Dedifferentiated amniotic fluid mesenchymal stem cell (primary cell): ENCODE measurements at regions not wholly inside any gene's neighbourhood (a gene's known extent, or its start where the extent isn't known, plus 50 kb on each side); places are given as distances from the start of the nearest gene placed in this dataset.

Experiments used
- DNase-seq: peaks from one replicate; pipeline ENCODE4 v3.0.0-alpha.2; 2016; ENCODE audit errors: extremely low spot score

DNA sequence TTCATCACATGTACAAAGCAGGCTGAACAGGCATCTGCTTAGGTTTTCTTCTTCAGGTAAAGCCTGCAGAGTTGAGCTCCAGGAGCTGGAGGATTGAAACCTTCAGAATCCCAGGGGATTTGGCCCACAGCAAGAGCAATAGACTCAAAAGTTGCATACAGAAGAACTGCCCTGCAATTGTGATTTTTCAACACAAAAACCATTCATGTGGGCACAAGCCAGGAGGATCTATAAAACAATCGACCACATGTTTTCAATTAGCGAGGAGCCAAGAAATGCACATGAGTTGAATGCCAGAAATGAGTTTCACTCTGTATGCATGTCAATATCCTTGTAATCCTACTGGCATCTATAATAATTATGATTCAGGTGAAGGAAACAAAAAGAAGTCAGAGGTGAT, 576.4 kb downstream of the HDGFL1 start:
- DNase-seq, result peak; percentile 44

DNA sequence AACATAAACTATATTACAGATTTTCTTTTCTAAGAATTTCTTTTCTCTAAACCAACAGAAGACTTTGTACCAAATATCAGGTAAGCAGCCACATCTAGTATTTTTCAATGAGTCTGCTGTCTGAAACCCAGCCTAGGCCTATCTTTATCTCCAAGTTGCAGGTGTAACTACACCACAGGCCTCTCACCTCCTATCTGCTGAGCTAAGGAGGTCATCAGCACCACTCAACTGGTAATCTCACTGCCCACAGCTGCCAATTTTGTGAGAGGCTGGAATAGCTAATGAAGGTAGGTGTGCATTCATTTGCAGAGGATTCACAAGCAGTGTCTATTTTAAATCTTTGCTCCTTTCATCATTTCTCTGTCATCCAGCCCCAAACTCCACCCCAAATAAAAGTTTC, 584.8 kb downstream of the HDGFL1 start:
- no peak for DNase-seq

DNA sequence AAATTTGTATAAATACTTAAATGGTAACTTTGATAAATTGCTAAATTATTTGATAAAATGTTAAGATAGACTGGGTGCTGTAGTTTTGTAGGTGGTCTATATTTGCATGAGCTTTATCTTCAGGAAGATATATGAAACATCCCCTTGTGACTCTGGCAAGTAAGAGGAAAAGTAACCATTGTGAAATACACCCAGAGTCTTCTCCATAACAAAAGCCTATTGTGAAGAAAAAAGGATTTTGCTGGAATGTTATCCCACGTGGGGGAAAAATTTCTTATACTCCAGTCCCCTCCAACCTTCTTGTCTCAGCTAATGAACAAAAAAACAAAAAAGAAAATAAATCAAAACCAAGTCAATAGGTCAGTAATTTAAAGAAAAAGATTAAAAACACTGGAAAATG, 600.7 kb downstream of the HDGFL1 start:
- DNase-seq, result no peak

DNA sequence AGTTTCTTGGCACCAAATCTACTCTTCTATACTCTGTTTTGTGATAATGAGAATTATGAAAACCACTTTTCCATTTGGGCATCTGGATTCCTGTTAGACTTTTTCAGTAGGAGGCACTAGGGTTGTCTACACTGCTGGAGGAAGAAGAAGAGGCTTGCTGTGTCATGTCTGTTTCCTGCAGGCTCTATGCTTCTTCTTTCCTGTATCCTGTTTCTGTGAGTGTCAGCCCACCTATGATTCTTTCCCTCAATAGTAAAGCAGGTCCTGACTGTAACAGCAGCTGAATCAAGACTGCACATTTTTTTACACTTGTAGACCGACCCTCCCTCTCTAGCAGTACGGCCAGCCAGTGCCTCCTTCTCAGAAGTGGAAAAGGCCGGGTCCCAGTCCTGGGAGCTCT, 603.9 kb downstream of the HDGFL1 start:
- no peak for DNase-seq

DNA sequence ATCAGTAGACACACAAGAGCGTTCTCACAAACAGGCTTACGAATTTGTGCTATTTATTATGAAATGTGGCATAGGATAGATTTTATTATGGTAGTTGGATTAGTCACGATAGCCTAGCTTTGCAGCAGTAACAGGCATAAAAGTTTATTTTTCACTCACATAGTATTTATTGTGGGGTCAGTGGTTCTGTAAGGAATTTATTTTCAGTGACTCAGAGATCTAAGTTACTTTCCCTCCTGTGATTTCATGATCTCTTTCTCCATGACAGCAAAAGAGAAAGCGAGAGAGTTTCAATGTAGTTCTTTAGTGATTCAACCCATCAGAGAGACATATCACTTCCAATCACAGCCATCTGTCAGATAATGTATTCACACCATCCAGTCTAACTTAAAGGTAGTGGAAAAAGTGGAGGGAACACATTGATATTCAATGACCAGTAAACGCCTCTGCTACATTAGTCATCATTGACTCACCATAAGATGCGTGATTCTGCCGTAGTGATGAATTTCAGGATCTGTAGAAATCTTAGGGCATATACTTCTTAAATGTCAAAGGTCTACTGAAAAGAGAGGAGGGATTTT, 605.5 kb downstream of the HDGFL1 start:
- peak; percentile 88 for DNase-seq

DNA sequence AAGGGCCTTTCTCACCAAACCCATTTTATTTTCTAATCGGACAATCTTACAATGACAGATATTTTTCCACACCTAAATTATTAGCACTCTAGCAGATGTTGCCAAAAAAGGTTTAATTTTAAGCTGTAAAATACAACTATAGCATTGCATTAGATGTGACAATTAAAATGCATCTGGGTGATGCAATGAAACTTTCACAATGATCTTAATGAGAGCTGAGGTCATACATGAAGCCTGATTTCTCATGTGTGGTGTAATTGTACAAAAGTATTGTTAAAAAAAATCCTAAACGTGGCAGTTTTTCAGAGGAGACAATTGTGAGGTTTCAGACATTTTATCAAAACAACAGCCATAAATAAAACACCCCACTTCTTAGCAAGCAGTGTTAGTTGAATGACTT, 606.0 kb downstream of the HDGFL1 start:
- DNase-seq, result no peak

DNA sequence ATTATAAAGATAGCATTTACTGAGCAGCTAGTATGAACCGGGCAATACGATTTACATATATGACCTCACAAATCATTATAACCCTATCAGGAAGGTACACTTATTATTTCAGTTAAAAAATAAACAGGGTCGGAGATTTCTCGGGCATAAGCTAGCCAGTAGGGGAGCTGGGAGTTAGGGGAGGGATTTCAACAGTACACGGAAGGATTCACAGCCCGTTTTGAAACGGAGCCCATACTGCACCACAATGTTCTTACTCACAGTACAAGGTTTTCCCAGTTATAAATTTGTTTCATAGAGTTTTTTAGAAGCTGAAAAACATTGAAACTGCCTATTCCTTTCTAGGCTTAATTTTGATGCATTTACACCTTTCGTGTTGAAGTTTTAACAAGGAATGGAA, 607.1 kb downstream of the HDGFL1 start:
- no peak for DNase-seq

DNA sequence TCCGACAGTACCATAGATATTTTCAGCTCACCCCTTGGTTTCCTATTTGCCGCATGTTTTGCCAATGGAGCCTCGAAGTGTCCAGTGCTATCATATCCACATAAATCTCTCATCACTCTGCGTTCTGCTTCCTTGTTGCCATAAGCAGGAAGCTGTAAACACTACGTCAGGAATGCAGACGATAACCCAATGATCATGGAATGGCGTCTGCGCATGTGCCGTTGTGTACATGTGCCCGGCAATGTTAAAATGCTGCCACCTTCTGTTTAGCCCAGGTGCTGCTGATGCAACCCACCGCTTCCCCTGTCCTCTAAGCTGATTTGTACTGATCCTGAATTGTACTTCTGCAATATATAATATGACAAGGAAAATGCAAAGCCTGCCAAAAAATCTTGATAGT, 607.5 kb downstream of the HDGFL1 start:
- DNase-seq, result no peak

DNA sequence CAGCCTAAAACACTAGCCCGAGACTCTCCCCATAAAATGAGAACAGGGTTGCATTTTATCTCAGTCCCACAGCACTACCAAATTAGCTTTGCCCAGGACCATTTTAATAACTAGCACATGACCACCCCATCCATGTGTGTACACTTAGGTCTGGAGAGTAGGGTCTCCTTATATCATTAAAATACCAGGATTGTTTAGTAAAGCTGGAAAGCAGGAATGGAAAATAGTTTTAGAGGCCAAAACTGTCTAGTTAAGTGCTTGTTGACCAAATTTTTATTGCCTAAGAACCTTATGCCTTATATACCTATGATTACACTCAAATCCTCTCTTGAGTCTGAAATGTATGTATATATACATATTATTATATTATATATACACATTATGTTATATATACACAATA, 608.4 kb downstream of the HDGFL1 start:
- DNase-seq, result no peak

DNA sequence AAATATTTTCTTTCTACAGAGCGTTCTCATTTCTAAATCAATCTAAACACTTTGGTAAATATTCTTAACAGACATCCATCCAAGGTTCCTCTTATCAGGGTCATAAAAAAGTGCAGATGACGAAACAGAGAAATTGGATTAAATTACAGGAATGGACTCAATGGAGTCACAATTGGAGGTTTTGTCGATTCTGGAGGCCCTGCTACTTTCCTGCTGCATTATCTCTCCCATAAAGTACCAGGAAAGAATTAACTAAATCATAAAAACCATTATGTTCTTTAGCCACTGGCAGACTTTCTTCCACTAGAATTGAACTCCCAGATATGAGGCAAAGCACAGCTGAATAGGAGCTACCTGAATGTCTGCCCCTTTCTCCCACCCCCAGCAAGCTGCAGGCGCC, 610.6 kb downstream of the HDGFL1 start:
- no peak for DNase-seq

DNA sequence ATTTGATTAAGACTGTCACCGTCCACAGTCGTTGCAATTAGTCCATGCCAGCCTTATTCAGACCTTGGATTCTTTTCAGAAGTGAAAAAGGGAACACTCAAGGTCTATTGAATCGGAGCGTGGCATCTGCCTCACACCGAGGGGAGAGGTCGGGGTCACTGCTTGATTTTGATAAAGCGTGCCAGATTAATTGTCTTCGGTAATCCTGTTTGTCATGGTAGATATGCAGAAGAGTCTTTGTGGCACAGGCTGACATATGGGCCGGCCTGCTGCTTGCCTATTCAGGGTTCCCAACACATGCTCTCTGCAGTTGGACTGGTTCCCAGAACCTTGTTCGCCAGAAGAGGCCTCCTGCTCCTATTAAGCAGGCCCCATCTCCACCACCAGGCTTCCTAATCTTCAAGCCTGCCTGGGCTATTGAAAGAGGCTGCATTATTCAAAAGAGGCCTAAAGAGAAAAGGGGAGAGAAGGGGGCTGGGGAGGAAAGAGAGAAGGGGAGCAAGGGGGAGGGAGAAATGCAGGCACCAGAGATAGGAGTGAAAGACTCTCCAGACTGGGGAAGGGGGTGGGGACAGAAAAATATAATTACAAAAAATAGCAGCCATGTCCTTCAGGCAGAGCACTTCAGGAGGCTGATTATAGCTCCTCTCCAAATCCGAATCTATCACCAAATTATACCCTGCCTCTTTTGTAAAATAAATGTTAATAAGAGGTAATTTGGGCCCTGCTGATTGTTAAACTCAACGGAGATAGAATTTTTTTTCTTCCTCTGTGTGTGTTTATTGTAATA, 611.3 kb downstream of the HDGFL1 start:
- no peak for DNase-seq

DNA sequence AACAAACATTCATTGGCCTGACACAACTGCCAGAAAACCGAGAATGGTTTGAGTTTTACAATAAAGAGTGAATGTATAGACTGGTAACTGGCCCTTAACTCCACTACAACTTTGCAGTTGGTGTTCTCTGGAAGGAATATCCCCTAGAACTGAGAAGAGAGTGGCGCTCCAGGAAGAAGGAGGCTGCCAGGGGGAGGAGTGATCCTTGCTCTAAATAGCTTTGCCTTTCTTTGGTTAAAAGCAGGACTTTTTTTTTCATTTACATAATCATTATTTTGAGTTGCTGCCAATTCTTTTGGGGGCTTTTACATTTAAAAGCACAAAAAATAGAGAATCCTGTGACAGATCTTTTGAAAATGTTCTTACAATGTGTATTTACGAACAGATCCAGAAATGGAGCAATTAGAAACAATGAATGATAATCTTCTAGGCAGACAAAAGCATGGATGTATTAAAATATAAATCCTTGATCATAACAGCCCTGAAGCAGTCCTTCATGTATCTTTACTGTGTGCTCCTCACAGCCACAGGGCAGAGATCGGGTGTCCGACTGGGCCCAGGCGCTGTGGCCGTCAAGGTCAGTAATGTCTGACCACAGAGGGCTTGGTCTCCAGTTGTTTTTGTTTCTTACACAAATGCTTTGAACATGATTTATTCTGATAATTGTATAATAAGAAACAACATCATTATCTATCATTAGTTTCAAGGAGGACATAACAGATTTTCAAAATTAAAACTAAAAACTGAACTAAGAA, 612.2 kb downstream of the HDGFL1 start:
- DNase-seq, result no peak

DNA sequence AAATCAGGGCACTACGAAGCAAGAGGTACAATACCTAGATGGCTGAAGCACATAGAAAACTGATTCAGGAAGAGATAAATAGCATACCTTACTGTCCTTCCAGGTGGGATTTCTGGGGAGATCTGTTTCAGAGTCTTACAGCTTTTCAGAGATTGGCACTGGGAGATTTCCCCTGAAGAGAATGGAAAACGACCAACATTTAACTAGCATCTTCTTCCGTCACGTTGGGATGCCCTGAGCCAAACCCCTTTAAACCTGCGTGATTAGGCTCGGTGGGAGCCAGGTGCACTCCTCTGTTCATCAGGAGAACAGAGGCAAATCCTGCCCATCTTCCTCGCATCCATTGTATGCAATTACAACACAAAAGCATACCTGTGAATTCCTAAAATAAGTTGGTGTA, 614.5 kb downstream of the HDGFL1 start:
- DNase-seq, result no peak

DNA sequence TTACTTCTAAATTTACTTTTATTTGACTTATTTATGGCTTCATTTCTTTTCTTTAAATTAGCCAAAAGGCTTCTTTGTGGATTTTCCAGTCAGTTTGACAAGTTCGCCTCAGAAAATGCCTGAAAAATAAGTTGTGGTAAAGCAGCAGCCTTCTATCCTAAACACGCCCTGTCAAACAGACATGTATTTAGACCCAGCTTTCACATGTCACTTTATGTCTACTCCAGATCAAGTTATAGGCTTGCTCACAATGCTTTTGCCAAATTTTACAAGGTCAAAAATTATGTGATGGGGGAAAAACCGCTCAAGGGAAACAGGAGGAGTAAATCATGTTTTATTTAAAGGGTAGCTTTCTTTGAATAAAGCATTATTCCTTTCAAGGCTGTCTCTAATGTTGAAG, 615.0 kb downstream of the HDGFL1 start:
- no peak for DNase-seq

DNA sequence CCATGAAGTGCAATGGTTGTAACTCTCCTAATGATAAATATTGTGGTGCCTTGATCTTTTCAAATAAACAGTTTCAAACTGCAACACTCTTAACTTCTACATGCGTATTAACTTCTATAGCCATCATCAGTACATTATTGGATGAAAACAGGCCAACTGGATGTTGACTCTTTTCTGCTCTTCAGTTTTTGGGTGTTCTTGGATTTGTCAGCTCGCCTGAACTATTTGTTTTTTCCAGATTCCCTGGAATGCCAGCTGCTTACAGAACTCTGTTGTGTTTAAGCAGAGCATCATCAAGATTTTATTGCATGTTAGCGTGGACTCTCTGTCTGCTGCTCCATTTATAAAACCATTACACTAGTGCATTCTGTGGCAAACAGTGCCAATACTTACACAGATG, 626.1 kb downstream of the HDGFL1 start:
- DNase-seq, result no peak

DNA sequence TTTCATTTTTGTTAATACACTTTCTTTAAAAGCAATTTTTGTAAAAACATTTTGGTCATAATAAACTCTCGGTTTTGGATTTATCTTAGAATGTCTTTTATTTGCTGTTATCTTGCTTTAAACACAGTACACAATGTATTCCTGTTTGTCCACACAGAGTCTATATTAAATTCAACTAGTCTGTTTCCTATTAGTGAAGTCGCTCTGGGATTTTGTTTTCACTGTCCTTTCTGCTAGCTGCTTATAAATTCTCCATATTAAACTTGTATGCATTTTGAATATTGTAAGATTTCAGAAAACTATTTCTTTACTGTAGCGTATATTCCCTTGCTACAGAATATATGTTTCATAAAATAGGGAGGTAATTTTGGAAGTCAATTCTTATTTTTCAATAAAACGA, 630.2 kb downstream of the HDGFL1 start:
- DNase-seq, result no peak

DNA sequence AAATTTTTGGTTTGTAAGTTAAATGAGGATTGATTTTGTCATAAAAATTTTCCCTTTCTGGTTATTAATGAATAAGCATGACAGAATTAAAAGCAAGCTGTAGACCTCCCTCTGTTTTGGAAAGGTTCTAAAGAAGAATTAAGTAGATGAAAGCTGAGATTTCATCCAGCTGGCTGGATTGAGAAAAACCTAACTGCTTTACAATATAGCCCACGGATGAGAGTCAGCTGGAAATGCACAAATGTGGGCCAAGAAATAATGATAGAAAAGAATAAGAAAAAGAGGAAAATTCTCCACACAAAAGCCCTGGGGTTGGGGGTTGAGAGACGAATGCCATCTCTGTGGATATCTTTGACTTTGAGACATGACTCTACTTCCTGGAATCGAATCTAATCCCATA, 631.6 kb downstream of the HDGFL1 start:
- no peak for DNase-seq

DNA sequence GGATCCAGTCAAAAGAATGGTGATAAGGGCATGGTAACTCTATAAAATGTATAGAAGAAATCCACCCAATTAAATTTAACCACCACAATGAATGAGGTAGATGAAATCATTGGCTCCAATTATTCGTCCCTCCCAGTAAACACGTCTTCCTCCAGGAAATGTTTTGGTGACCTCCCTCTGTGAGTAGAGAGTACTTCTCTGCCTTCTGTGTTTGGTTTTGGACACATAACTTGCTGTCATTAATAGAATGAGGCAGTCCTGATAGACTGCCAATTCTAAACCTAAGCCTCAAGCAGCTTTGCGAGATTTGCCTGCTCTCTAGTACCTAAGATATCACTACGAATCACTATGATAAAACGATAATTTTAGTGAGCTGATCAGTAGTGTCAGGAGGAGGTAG, 632.8 kb downstream of the HDGFL1 start:
- no peak for DNase-seq

DNA sequence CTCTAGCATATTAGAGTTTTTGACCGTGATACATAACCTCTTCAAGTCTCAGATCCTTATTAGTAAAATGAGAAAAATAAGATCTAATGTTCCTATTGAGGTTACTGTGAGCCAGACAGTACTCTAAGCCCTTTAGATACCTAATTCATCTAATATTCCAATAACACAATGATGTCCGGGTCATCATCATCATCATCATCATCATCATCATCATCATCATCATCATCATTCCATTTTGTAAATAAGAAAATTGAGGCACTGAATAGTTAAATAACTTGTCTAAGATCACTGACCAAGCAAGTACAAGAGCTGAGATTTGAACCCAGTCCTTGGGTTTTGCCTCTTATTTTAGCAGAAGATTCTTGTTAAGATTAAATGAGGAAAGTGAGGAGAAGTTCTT, 643.0 kb downstream of the HDGFL1 start:
- DNase-seq, result no peak

DNA sequence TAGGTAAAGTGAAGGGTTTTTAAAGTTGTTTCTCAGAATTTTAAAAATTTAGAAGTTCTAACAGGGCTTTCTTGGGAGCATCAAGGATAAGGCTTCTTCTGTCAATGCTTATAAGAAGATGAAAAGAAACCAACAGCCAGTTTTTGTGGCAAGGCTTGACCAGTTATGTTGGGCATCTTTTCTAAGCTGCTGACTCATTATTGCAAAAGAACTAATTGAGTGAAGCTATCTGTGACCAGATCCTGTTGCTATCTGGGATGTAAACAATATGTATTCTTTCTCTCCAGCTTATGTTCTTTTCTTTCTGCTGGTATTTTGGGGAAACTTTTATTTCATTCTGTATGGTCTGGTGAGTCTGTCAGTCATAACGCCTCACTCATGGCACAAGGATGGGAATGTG, 643.8 kb downstream of the HDGFL1 start:
- peak; percentile 84 for DNase-seq

DNA sequence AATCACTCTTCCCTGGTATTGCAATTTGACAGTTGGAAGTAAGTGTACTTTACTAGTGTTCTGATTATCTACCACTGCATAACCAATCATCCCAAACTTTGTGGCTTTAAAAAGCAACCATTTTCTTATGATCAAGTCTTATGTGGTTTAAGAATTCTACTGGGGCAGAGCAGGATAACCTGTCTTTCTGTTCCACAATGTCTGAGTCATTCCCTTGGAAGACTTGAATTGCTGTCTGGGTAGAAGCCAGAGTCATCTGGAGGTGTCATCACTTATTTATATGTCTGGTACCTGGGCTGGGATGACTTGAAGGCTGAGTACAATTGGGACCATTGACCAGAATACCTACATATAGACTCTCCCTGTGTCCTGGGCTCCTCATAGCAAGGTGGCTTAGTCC, 644.3 kb downstream of the HDGFL1 start:
- no peak for DNase-seq

DNA sequence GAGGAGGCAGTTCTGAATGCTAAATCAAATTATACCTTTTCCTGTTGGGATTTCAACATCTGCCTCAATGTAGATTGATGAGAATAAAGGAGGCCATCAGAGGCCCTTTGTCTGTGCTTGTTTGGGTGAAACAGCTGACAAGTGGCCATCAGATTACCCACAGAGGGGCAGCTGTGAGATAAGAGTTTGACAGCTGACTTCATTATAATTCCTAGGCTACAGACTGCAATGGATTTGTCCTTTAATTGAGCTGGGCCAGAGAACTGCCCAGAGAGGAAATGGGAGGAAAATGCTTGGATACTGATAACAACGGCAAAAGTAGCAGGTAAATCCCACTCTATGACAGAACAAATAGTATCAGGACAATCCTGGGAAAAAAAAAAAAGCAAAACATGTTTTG, 649.4 kb downstream of the HDGFL1 start:
- no peak for DNase-seq

DNA sequence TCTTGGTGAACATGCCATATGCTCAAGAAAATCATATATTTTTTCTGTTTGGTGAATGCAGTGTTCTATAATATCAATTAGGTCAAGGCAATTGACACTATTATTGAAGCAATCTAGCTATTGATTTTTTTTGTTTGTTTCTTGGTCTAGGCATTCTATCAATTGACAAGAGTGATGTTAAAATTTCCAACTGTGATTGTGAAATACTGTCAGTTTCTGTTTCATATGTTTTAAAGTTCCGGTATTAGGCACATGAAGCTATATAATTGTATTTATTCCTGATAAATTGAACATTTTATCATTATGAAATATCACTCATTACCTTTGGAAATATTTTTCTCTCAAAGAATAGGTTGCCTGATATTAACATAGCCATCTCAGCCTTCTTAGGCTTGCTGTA, 653.4 kb downstream of the HDGFL1 start:
- no peak for DNase-seq
